Lower lobe of right lung (tissue), 2 donors: ENCODE measurements at regions not wholly inside any gene's neighbourhood (a gene's known extent, or its start where the extent isn't known, plus 50 kb on each side); places are given as distances from the start of the nearest gene placed in this dataset.

Experiments
- ATAC-seq, 2 donors: fragments of 200-7000 bp; cut with Tn5 transposase; one replicate each; pipeline ENCODE4 v1.9.1; 2020 to 2022; ENCODE audit warnings: mild to moderate bottlenecking in 2 of 2, moderate library complexity in 2 of 2
- DNase-seq: peaks from one replicate; pipeline ENCODE4 v3.0.0-alpha.2; 2020
- H3K27ac ChIP-seq: fragments of 200-600 bp; one replicate; pipeline ENCODE4 v1.8.0; 2022
- H3K27me3 ChIP-seq: fragments of 200-600 bp; one replicate; pipeline ENCODE4 v1.8.0; 2022; ENCODE audit warnings: low read depth
- H3K36me3 ChIP-seq: fragments of 200-600 bp; one replicate; pipeline ENCODE4 v1.8.0; 2022; ENCODE audit warnings: mild to moderate bottlenecking
- H3K4me1 ChIP-seq: fragments of 200-600 bp; one replicate; pipeline ENCODE4 v1.8.0; 2022
- H3K4me3 ChIP-seq: fragments of 200-600 bp; one replicate; pipeline ENCODE4 v1.8.0; 2022; ENCODE audit warnings: mild to moderate bottlenecking
- H3K9me3 ChIP-seq: fragments of 200-600 bp; one replicate; pipeline ENCODE4 v1.8.0; 2022
- CTCF ChIP-seq: fragments of 200-600 bp; IDR thresholded peaks from one replicate; pipeline ENCODE4 v1.8.0; 2022; ENCODE audit warnings: antibody characterized with exemption, mild to moderate bottlenecking
- intact Hi-C: fragments of 100-400 bp; cut with DNase I; formaldehyde crosslinking; loops from one replicate; pipeline ENCODE4 v1.11.0; 2022
- donor health status: DM: no; HTN: yes; CAD: no; lungs with severe emphysema.

GRCh38 chr7:42414941-42415505, 178.0 kb upstream of the GLI3 start:
- intact Hi-C loops = no loop called here
- Histone ChIP-seq H3K36me3 (no peaks in the 10 kb centered on the region), H3K9me3 (no peaks in the 10 kb centered on the region), H3K27ac (no peak overlapping the region), H3K4me3 (no peak overlapping the region), H3K27me3 (no peaks in the 10 kb centered on the region), H3K4me1 (no peaks in the 10 kb centered on the region)
- no peak for TF ChIP-seq CTCF
- ATAC-seq (no peak), DNase-seq (no peak)

- H3K27ac ChIP-seq = no peak overlapping the region
Measured at GRCh38 chr7:42414028-42414427, 177.0 kb upstream of the GLI3 start.

GRCh38 chr7:42409296-42409695, 172.3 kb upstream of the GLI3 start:
- ATAC-seq = no peak
- TF ChIP-seq CTCF = no peak

More at GRCh38 chr7:42414028-42414427, 177.0 kb upstream of the GLI3 start:
- Histone ChIP-seq H3K27me3 (no peaks in the 10 kb centered on the region), H3K9me3 (no peaks in the 10 kb centered on the region), H3K4me1 (no peaks in the 10 kb centered on the region), H3K36me3 (no peaks in the 10 kb centered on the region), H3K4me3 (no peak overlapping the region)
- TF ChIP-seq CTCF = no peak
- intact Hi-C loops = no loop called here
- no peak for DNase-seq
- ATAC-seq = no peak

GRCh38 chr7:42407833-42408232, 170.8 kb upstream of the GLI3 start:
- intact Hi-C loops = no loop called here
- DNase-seq = no peak
- H3K36me3 ChIP-seq = no peaks in the 10 kb centered on the region
- H3K9me3 ChIP-seq = no peaks in the 10 kb centered on the region
- no peaks in the 10 kb centered on the region for H3K4me1 ChIP-seq
- TF ChIP-seq CTCF = no peak
- H3K27me3 ChIP-seq = no peaks in the 10 kb centered on the region
- no peak overlapping the region for H3K4me3 ChIP-seq
- no peak overlapping the region for H3K27ac ChIP-seq
- no peak for ATAC-seq

More at GRCh38 chr7:42409296-42409695, 172.3 kb upstream of the GLI3 start:
- Histone ChIP-seq H3K36me3 (no peaks in the 10 kb centered on the region), H3K4me3 (no peak overlapping the region), H3K27ac (no peak overlapping the region), H3K4me1 (no peaks in the 10 kb centered on the region), H3K27me3 (no peaks in the 10 kb centered on the region), H3K9me3 (no peaks in the 10 kb centered on the region)
- intact Hi-C loops = no loop called here
- no peak for DNase-seq

GRCh38 chr7:42407021-42407710, 170.2 kb upstream of the GLI3 start:
- ATAC-seq (no peak), DNase-seq (no peak)
- intact Hi-C loops = no loop called here
- no peak for TF ChIP-seq CTCF
- Histone ChIP-seq H3K4me1 (no peaks in the 10 kb centered on the region), H3K27ac (no peak overlapping the region), H3K27me3 (no peaks in the 10 kb centered on the region), H3K36me3 (no peaks in the 10 kb centered on the region), H3K4me3 (no peak overlapping the region), H3K9me3 (no peaks in the 10 kb centered on the region)
